Erythroblast (primary cell): ENCODE measurements at regions not wholly inside any gene's neighbourhood (a gene's known extent, or its start where the extent isn't known, plus 50 kb on each side); places are given as distances from the start of the nearest gene placed in this dataset.

Experiments used
- DNase-seq, 2 experiments: peaks; one replicate each; lab custom pipeline; 2025; lab: John Stamatoyannopoulos, UW
- GATA1 ChIP-seq: IDR thresholded peaks from 2 replicates; pipeline ENCODE4 v1.6.1; 2011; ENCODE audit warnings: low read depth, mild to moderate bottlenecking, control low read depth, low read length, moderate library complexity
- POLR2A ChIP-seq: IDR thresholded peaks from 2 replicates; pipeline ENCODE4 v1.6.1; 2011; ENCODE audit warnings: mild to moderate bottlenecking, low read length

- DNase-seq: no peak
These were observed 310.2 kb upstream of the LMCD1 start for GRCh38 chr3:8191406-8191805.

DNA sequence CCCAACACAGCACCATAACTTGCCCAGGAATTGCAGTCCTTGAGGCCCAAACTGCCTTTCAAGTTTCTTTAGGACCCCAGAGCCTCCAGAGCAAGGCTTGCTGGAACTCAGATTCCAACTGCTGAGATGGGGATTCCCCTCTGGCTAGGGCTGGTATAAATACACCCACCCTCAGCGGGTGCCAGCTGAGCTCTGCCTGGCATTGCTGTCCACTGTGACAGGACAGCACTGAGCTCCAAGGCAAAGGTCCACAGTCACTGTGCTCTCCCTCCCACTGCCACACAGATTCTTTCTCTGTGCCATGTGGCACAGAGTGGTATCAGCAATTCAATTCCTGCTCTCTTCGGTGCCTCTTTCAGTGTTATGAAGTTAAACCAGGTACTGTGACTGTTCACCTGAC is 304.2 kb upstream of the LMCD1 start:
- no peak for DNase-seq
- no peak for TF ChIP-seq GATA1

More at GRCh38 chr3:8191406-8191805, 310.2 kb upstream of the LMCD1 start:
- TF ChIP-seq POLR2A (no peak), GATA1 (no peak)

GRCh38 chr3:8198605-8199004 is 303.0 kb upstream of the LMCD1 start:
- DNase-seq: no peak
- TF ChIP-seq GATA1 (no peak), POLR2A (no peak)

DNA sequence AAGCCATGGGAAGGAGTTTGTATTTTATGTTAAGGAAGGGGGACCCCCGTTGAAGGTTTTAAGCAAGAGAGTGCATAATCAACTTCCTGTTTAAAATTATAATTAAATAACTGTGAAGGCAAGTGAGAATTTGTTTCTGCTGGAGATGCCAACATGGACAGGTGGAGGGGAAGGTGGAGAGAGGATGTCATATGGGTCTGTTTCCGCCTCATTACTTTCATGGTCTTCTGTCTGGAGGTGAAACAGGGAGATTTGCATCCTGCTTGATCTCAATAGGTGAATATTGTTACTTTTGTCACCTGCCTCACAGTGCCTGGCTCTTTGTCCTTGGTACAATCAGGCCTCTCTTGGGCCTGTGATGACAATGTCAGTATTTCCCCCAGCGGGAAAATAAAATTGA is 300.6 kb upstream of the LMCD1 start:
- TF ChIP-seq POLR2A (no peak), GATA1 (no peak)
- no peak for DNase-seq

- TF ChIP-seq POLR2A (no peak), GATA1 (no peak)
- DNase-seq: no peak
These were observed 299.7 kb upstream of the LMCD1 start for GRCh38 chr3:8201886-8202285.

DNA sequence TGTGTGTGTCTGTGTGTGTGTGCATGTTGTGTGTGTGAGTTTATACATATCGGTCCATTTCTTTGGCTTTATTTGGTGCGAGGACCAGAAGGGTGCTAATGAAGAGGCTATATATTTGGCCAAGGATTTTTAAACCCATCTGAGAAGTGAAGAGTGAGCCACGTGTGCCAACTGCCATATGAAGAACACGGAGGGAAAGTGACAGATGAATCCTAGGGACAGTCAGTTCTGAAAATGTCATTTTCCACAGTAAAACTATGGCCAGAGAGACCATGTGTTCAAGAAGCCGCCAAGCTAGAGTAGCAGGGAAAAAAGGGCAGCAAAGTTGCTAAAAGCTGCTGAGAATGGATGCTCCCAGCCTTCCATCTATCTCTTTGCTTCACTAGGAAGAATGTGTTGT is 297.3 kb upstream of the LMCD1 start:
- DNase-seq: no peak
- TF ChIP-seq POLR2A (no peak), GATA1 (no peak)

GRCh38 chr3:8204853-8205650 is 296.6 kb upstream of the LMCD1 start:
- TF ChIP-seq POLR2A: no peak
- TF ChIP-seq GATA1: no peak
- DNase-seq: no peak

DNA sequence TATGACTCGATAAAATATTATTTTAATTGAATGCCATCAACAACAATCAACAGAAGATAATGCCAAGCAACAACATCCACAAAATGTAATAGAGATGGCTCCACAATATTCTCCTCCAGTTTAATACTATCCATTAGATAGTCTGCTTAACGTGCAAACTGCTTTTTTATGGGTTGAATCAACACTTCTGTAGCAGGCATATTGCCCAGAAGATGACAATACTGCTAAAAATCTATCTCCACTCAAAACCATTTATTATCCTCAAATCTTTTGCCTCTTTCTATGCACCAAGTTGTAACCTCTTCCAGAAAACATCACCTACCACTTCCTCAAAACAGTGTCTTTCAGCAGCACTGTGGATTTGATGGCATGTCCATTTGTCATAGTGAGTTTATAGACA is 295.7 kb upstream of the LMCD1 start:
- DNase-seq: no peak
- TF ChIP-seq GATA1: no peak

DNA sequence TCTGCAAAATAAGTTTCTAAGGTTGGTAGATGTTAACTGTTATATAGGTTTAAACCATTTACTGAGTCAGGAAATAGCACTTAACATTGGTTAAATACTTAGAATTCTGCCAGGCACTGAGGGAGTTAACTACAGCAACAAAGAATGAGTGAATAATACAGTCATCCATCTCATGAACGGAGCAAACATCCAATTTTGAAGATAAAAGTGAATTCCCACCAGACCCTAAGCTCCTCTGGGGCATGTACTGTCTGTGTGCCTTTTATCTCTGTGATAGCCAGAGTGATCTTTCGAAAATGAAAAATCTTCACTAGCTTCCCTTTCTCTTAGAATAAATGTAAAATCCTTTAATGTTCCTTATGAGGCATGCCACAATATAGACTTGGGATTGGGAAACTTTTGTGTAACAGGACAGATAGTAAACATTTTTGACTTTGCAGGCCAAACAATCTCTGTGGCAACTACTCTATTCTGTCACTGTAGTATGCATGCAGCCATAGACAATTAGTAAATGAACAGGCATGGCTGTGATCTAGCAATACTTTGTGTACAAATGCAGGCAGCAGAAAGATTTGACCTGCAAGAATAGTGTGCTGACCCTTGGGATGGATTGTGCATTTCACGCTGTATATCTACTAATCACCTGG is 294.5 kb upstream of the LMCD1 start:
- no peak for DNase-seq
- no peak for TF ChIP-seq GATA1
- no peak for TF ChIP-seq POLR2A

GRCh38 chr3:8210882-8211341 is 290.7 kb upstream of the LMCD1 start:
- no peak for TF ChIP-seq POLR2A
- no peak for TF ChIP-seq GATA1
- DNase-seq: no peak

- no peak for DNase-seq
- TF ChIP-seq GATA1 (no peak), POLR2A (no peak)
These were observed 288.8 kb upstream of the LMCD1 start for GRCh38 chr3:8212794-8213193.

- no peak for DNase-seq
- no peak for TF ChIP-seq GATA1
- no peak for TF ChIP-seq POLR2A
These were observed 288.3 kb upstream of the LMCD1 start for GRCh38 chr3:8213286-8213685.

DNA sequence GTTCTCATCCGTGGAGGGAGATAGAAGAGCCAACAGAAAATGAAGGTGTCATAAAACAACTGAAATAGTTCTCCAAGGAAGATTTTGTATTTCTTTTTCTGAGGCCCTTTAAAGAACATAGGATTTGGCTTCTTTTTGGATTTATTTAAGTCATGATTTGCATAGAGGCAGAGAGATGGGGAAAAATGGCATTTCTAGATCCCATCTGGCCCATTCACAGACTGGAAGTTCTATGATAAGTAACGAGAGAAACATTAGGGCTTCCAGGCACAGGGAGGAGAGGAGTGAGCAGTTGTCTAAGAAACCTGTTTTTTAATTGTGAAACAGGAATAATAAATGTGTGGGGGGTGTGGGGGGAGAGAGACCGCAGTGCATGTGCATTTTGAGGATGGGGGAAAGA is 285.8 kb upstream of the LMCD1 start:
- no peak for DNase-seq
- TF ChIP-seq POLR2A (no peak), GATA1 (no peak)

GRCh38 chr3:8218353-8218940 is 283.2 kb upstream of the LMCD1 start:
- no peak for DNase-seq
- TF ChIP-seq POLR2A (no peak), GATA1 (no peak)

DNA sequence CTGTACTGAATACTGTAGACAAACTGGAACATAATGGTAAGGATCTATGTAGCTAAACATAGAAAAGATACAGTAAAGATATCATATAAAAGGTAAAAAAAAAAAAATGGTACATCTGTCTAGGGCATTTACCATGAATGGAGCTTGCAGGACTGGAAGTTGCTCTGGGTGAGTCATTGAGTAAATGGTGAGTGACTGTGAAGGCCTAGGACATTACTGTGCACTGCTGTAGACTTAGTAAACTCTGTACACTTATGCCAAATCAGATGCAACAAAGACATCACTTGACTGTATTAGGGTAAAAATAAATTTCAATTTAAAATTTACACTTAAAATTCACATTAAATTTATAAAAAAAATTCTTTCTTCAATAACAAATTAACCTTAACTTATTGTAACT is 281.3 kb upstream of the LMCD1 start:
- no peak for TF ChIP-seq POLR2A
- TF ChIP-seq GATA1: no peak
- no peak for DNase-seq
